ENCODE measurements at regions not wholly inside any gene's neighbourhood (a gene's known extent, or its start where the extent isn't known, plus 50 kb on each side); places are given as distances from the start of the nearest gene placed in this dataset.

DNA sequence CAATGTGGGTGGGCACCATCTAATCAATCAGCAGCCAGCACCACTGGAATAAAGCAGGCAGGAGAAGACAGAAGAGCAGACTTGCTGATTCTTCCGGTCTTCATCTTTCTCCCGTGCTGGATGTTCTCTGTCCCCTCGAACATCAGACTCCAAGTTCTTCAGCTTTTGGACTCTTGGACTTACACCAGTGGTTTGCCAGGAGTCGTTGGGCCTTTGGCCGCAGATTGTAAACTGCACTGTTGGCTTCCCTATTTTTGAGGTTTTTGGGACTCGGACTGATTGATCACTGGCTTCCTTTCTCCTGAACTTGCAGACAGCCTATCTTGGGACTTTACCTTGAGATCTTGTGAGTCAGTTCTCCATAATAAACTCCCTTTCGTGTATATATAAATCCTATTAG lies 292.8 kb downstream of the BCHE start:
- Histone ChIP-seq H3K4me3 (ENCODE audit: low read length) (no peak overlapping the region), H3K9me3 (ENCODE audit: control insufficient read depth, low read length) (no peaks in the 10 kb centered on the region), H3K36me3 (ENCODE audit: control insufficient read depth, insufficient read depth, low read length) (no peaks in the 10 kb centered on the region), H3K27ac (ENCODE audit: low read depth, low read length) (no peak overlapping the region), H3K9ac (ENCODE audit: extremely low read depth, low read length, poor library complexity, severe bottlenecking) (no peak overlapping the region), H3K27me3 (ENCODE audit: control insufficient read depth, insufficient read depth, low read length, poor library complexity, severe bottlenecking) (peaks cover 5% of the 10 kb centered on the region), H3K4me1 (ENCODE audit: control insufficient read depth, insufficient read depth, low read length) (no peaks in the 10 kb centered on the region)
- Mint-ChIP-seq H3K27ac (no peak overlapping the region), H3K27me3 (ENCODE audit: insufficient read depth) (no peaks in the 10 kb centered on the region), H3K9me3 (no peaks in the 10 kb centered on the region), H3K36me3 (ENCODE audit: low read depth) (no peaks in the 10 kb centered on the region), H3K4me3 (no peak overlapping the region), H3K4me1 (no peaks in the 10 kb centered on the region)
- no peak for DNase-seq
- TF ChIP-seq CTCF (conservative IDR thresholded peaks at IDR 0.05) = no peak
- WGBS, 2 experiments (ENCODE audit: insufficient coverage in 1 of 2, insufficient read length in 1 of 2) = 94 to 96% methylated on average over 6 to 7 of the region's 7 CpGs

DNA sequence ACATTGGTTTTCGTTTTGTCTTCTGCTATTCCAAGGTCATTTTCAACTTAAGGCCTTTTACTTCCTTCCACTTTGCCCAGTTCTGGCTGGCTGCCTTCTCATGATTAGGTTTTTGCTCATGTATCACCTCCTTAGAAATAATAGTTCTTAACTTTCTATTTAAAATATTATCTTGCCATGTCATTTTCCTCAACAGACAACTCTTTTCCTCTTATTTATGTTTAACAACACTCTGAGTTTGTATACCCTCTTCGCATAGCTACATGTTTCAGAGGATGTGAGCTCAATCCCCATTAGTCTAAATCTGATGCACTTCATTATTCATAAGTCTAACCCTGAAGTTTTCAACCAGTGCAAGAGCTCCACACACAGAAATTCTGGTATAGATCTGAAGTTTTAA lies 299.1 kb downstream of the BCHE start:
- Mint-ChIP-seq H3K36me3 (ENCODE audit: low read depth) (no peaks in the 10 kb centered on the region), H3K4me3 (no peak overlapping the region), H3K27me3 (ENCODE audit: insufficient read depth) (no peaks in the 10 kb centered on the region), H3K4me1 (no peaks in the 10 kb centered on the region), H3K9me3 (no peaks in the 10 kb centered on the region), H3K27ac (no peak overlapping the region)
- Histone ChIP-seq H3K4me3 (ENCODE audit: low read length) (no peak overlapping the region), H3K9ac (ENCODE audit: extremely low read depth, low read length, poor library complexity, severe bottlenecking) (no peak overlapping the region), H3K36me3 (ENCODE audit: control insufficient read depth, insufficient read depth, low read length) (no peaks in the 10 kb centered on the region), H3K27ac (ENCODE audit: low read depth, low read length) (no peak overlapping the region), H3K9me3 (ENCODE audit: control insufficient read depth, low read length) (no peaks in the 10 kb centered on the region), H3K27me3 (ENCODE audit: control insufficient read depth, insufficient read depth, low read length, poor library complexity, severe bottlenecking) (peaks cover 5% of the 10 kb centered on the region), H3K4me1 (ENCODE audit: control insufficient read depth, insufficient read depth, low read length) (no peaks in the 10 kb centered on the region)
- DNase-seq = no peak
- 50 to 90% methylated on average over 1 to 2 of the region's 2 CpGs for WGBS, 2 experiments (ENCODE audit: insufficient coverage in 1 of 2, insufficient read length in 1 of 2)
- no peak for TF ChIP-seq CTCF (conservative IDR thresholded peaks at IDR 0.05)

DNA sequence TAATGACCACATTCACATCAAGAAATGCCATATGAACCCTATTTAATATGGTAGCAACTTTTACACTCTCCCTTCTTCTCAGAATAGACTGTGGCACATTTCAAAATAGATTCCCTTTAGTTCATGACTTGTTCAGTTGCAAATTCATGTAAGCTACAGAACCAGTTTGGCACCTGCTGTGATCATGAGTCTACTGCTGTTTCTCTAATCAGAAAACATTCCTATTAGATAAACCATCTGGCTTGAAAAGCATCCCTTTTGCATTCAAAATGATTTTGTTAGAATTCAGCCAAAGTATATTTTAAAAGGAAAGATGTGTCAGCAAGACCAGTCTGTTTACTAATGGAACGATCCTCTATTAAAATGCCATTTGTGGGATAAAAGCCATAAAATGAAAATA lies 304.4 kb downstream of the BCHE start:
- no peak for TF ChIP-seq CTCF (conservative IDR thresholded peaks at IDR 0.05)
- H3K27me3 Mint-ChIP-seq (ENCODE audit: insufficient read depth) = no peaks in the 10 kb centered on the region
- Histone ChIP-seq H3K9me3 (ENCODE audit: control insufficient read depth, low read length) (no peaks in the 10 kb centered on the region), H3K4me3 (ENCODE audit: low read length) (no peak overlapping the region), H3K27me3 (ENCODE audit: control insufficient read depth, insufficient read depth, low read length, poor library complexity, severe bottlenecking) (no peaks in the 10 kb centered on the region), H3K36me3 (ENCODE audit: control insufficient read depth, insufficient read depth, low read length) (no peaks in the 10 kb centered on the region), H3K4me1 (ENCODE audit: control insufficient read depth, insufficient read depth, low read length) (no peaks in the 10 kb centered on the region), H3K9ac (ENCODE audit: extremely low read depth, low read length, poor library complexity, severe bottlenecking) (no peak overlapping the region), H3K27ac (ENCODE audit: low read depth, low read length) (no peak overlapping the region)
- 100% methylated on average over 1 of the region's 1 CpG; no CpG with 5 or more reads in 1 of the 2 experiments for WGBS, 2 experiments (ENCODE audit: insufficient coverage in 1 of 2, insufficient read length in 1 of 2)
- H3K4me1 Mint-ChIP-seq = no peaks in the 10 kb centered on the region
- peaks cover 4% of the 10 kb centered on the region for H3K9me3 Mint-ChIP-seq
- no peak overlapping the region for H3K27ac Mint-ChIP-seq
- H3K4me3 Mint-ChIP-seq = no peak overlapping the region
- no peak for DNase-seq
- no peaks in the 10 kb centered on the region for H3K36me3 Mint-ChIP-seq (ENCODE audit: low read depth)
